ENCODE measurements at regions not wholly inside any gene's neighbourhood (a gene's known extent, or its start where the extent isn't known, plus 50 kb on each side); places are given as distances from the start of the nearest gene placed in this dataset.

DNA sequence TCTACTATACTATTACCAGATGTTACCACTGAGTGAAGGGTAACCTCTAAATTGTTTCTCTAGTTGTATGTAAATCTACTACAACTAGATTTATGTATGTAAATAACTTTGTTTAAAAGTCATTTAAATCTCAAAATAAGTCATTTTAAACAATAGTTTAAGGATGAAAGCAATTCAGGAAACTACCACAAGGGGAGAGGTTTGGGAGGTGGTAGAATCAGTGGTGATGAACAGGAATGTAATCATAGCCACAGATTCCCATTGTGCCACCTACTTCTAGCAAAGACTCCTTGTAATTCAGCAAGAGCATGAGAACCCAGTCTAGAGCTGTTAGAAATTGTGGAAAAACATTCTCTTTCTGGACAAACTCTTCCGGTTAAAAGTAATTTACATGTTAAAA, 234.6 kb downstream of the SLC7A11 start:
- TF ChIP-seq, protein P1, sequence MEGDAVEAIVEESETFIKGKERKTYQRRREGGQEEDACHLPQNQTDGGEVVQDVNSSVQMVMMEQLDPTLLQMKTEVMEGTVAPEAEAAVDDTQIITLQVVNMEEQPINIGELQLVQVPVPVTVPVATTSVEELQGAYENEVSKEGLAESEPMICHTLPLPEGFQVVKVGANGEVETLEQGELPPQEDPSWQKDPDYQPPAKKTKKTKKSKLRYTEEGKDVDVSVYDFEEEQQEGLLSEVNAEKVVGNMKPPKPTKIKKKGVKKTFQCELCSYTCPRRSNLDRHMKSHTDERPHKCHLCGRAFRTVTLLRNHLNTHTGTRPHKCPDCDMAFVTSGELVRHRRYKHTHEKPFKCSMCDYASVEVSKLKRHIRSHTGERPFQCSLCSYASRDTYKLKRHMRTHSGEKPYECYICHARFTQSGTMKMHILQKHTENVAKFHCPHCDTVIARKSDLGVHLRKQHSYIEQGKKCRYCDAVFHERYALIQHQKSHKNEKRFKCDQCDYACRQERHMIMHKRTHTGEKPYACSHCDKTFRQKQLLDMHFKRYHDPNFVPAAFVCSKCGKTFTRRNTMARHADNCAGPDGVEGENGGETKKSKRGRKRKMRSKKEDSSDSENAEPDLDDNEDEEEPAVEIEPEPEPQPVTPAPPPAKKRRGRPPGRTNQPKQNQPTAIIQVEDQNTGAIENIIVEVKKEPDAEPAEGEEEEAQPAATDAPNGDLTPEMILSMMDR (IDR thresholded peaks at IDR 0.05) = no peak
- TF ChIP-seq POLR2A (IDR thresholded peaks at IDR 0.05) (no peak), EP300 (IDR thresholded peaks at IDR 0.05) (no peak)

All from suprapubic skin (tissue), 3 donors.